GM12864 (cell line): ENCODE measurements at regions not wholly inside any gene's neighbourhood (a gene's known extent, or its start where the extent isn't known, plus 50 kb on each side); places are given as distances from the start of the nearest gene placed in this dataset.

Experiments used
- DNase-seq: peaks from one replicate; pipeline ENCODE4 v3.0.0-alpha.2; 2011; ENCODE audit warnings: low read depth
- H3K4me3 ChIP-seq: 2 replicates; pipeline ENCODE4 v1.5.1; 2011; ENCODE audit warnings: mild to moderate bottlenecking, low read depth, low read length, control low read depth
- CTCF ChIP-seq: IDR thresholded peaks from 2 replicates; pipeline ENCODE4 v1.5.1; 2011; ENCODE audit warnings: low read depth, mild to moderate bottlenecking, moderate library complexity, low read length, control low read depth, inconsistent platforms; ENCODE audit errors: missing control alignments

DNA sequence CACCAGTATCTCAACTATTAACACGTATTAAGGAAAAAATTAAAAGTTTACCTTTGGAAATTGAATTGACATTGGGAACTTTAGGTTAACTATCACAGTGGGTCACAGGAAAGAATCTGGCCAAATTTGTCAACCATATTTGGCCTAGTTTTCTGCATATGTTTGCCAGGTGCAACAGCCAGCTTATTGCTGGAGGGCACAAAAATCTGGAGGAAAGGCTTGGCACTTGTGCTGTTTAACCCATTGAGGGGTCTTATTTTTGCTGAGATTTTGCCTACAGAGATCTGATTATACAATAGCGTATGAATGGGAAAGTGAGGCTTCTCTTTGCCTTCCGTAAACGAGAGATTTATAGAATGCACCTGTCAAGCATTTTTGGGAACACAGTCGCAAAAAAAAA is 190.4 kb downstream of the PRL start:
- DNase-seq = no peak
- TF ChIP-seq CTCF = no peak
- H3K4me3 ChIP-seq = no peak overlapping the region

GRCh38 chr6:22106961-22107360 is 189.9 kb downstream of the PRL start:
- no peak overlapping the region for H3K4me3 ChIP-seq
- no peak for DNase-seq
- no peak for TF ChIP-seq CTCF

DNA sequence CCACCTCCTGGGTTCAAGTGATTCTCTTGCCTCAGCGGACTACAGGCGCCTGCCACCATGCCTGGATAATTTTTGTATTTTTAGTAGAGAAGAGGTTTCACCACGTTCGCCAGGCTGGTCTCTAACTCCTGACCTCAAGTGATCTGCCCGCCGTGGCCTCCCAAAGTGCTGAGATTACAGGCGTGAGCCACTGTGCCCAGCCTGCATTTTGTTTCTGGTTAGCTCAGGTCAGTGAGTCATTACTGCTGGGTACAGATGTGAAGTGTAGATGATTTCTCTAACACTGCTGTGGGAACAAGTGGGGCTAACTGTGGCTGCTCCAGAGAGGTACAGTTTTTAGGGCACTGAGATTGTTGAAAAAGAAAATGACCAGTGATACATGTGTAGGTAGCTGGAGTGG is 188.6 kb downstream of the PRL start:
- TF ChIP-seq CTCF = no peak
- no peak for DNase-seq
- H3K4me3 ChIP-seq = no peak overlapping the region

DNA sequence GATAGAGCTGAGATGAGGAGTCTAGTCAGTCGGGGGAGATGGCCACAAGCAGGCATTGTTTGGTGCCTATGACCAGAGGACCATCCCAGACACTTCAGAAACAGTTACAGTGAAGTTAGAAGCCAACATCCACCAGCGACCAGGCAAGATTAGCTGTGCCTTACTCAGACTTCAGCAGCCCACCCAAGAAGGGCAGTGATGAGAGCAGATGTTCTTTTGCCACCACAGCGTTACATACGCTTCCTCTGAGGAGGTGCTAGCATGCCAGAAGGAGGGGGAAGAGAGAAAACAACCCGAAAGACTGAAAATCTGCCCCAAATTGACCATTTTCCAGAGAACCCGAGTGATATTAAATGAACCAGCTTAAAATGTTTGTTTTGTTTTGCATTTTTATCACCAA is 186.8 kb downstream of the PRL start:
- no peak for TF ChIP-seq CTCF
- no peak for DNase-seq
- H3K4me3 ChIP-seq = no peak overlapping the region

GRCh38 chr6:22112461-22112860 is 184.4 kb downstream of the PRL start:
- no peak overlapping the region for H3K4me3 ChIP-seq
- no peak for TF ChIP-seq CTCF
- no peak for DNase-seq

GRCh38 chr6:22113026-22113766 is 183.6 kb downstream of the PRL start:
- DNase-seq = no peak

More at GRCh38 chr6:22113026-22113766, 183.6 kb downstream of the PRL start:
- no peak for TF ChIP-seq CTCF
- H3K4me3 ChIP-seq = no peak overlapping the region
